ENCODE measurements at regions not wholly inside any gene's neighbourhood (a gene's known extent, or its start where the extent isn't known, plus 50 kb on each side); places are given as distances from the start of the nearest gene placed in this dataset.

DNA sequence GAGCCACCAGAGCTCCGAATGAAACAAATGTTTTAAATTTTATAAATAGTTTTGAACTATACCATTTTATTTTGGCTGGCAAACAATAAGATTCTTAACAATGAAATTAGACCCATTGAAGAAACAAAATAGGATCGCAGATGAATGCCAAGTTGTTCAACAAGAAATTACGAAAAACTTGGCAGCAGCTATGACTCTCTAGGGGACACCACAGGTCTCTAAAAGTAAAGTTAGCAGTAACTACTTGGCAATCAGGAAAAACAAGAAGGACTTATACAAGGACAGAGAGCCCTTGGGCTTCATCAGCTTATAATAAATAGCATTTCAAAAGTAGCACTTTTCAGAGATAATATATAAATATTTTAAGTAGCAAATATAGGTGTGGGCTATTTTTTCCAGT lies 603.8 kb upstream of the PSMD7 start:
- TF ChIP-seq CTCF (IDR thresholded peaks at IDR 0.05 in 2 of 3, conservative IDR thresholded peaks at IDR 0.05 in 1 of 3; ENCODE audit: control insufficient read depth in 2 of 3, extremely low read depth in 1 of 3, insufficient read depth in 1 of 3, low read depth in 3 of 3, low read length in 3 of 3) = no peak
- TF ChIP-seq, protein P1, sequence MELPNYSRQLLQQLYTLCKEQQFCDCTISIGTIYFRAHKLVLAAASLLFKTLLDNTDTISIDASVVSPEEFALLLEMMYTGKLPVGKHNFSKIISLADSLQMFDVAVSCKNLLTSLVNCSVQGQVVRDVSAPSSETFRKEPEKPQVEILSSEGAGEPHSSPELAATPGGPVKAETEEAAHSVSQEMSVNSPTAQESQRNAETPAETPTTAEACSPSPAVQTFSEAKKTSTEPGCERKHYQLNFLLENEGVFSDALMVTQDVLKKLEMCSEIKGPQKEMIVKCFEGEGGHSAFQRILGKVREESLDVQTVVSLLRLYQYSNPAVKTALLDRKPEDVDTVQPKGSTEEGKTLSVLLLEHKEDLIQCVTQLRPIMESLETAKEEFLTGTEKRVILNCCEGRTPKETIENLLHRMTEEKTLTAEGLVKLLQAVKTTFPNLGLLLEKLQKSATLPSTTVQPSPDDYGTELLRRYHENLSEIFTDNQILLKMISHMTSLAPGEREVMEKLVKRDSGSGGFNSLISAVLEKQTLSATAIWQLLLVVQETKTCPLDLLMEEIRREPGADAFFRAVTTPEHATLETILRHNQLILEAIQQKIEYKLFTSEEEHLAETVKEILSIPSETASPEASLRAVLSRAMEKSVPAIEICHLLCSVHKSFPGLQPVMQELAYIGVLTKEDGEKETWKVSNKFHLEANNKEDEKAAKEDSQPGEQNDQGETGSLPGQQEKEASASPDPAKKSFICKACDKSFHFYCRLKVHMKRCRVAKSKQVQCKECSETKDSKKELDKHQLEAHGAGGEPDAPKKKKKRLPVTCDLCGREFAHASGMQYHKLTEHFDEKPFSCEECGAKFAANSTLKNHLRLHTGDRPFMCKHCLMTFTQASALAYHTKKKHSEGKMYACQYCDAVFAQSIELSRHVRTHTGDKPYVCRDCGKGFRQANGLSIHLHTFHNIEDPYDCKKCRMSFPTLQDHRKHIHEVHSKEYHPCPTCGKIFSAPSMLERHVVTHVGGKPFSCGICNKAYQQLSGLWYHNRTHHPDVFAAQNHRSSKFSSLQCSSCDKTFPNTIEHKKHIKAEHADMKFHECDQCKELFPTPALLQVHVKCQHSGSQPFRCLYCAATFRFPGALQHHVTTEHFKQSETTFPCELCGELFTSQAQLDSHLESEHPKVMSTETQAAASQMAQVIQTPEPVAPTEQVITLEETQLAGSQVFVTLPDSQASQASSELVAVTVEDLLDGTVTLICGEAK (IDR thresholded peaks at IDR 0.05; ENCODE audit: borderline replicate concordance) = no peak
- no peak for TF ChIP-seq NRF1 (conservative IDR thresholded peaks at IDR 0.05; ENCODE audit: low read depth, low read length)
- TF ChIP-seq, protein P2, sequence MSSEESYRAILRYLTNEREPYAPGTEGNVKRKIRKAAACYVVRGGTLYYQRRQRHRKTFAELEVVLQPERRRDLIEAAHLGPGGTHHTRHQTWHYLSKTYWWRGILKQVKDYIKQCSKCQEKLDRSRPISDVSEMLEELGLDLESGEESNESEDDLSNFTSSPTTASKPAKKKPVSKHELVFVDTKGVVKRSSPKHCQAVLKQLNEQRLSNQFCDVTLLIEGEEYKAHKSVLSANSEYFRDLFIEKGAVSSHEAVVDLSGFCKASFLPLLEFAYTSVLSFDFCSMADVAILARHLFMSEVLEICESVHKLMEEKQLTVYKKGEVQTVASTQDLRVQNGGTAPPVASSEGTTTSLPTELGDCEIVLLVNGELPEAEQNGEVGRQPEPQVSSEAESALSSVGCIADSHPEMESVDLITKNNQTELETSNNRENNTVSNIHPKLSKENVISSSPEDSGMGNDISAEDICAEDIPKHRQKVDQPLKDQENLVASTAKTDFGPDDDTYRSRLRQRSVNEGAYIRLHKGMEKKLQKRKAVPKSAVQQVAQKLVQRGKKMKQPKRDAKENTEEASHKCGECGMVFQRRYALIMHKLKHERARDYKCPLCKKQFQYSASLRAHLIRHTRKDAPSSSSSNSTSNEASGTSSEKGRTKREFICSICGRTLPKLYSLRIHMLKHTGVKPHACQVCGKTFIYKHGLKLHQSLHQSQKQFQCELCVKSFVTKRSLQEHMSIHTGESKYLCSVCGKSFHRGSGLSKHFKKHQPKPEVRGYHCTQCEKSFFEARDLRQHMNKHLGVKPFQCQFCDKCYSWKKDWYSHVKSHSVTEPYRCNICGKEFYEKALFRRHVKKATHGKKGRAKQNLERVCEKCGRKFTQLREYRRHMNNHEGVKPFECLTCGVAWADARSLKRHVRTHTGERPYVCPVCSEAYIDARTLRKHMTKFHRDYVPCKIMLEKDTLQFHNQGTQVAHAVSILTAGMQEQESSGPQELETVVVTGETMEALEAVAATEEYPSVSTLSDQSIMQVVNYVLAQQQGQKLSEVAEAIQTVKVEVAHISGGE (CRISPR knock-in tag; IDR thresholded peaks at IDR 0.05) = no peak
- TF ChIP-seq NR2F1 (conservative IDR thresholded peaks at IDR 0.05) = no peak
- no peak for TF ChIP-seq ZNF622 (IDR thresholded peaks at IDR 0.05)
- TF ChIP-seq ETV6 (conservative IDR thresholded peaks at IDR 0.05 in 1 of 2, IDR thresholded peaks at IDR 0.05 in 1 of 2; ENCODE audit: borderline replicate concordance in 1 of 2, low read depth in 1 of 2) = no peak
